H1 (cell line): ENCODE measurements at regions not wholly inside any gene's neighbourhood (a gene's known extent, or its start where the extent isn't known, plus 50 kb on each side); places are given as distances from the start of the nearest gene placed in this dataset.

Source experiments
- CTCF ChIA-PET: fragments of 300-600 bp; sonication (Branson Sonifier 250); formaldehyde crosslinking; loops from one replicate; lab custom pipeline; 2021; ENCODE audit not compliant: partially characterized antibody; lab: Charles Lee
- POLR2A ChIA-PET: fragments of 300-600 bp; sonication (Branson Sonifier 250); formaldehyde crosslinking; loops from one replicate; lab custom pipeline; 2021; ENCODE audit warnings: inconsistent platforms; ENCODE audit not compliant: partially characterized antibody; lab: Charles Lee
- DNase-seq, 2 experiments: peaks; one replicate each; pipeline versions ENCODE4 v3.0.0 to v3.0.0-alpha.2; 2010 to 2022; ENCODE audit warnings: low spot score in 2 of 2, low read depth in 1 of 2, mixed read lengths in 1 of 2
- FAIRE-seq: peaks from 2 replicates; lab custom pipeline; 2011; peaks lifted over from hg19 to GRCh38; lab: Jason Lieb, UNC
- H2AFZ ChIP-seq: 2 replicates; pipeline ENCODE4 v1.8.1; 2012; ENCODE audit warnings: low read length, inconsistent platforms
- H2AK5ac ChIP-seq: 2 replicates; pipeline ENCODE4 v1.6.1; 2013; ENCODE audit warnings: low read depth, low read length
- H2BK120ac ChIP-seq: replicated peaks from 2 replicates; pipeline ENCODE3; 2013; ENCODE audit warnings: low read depth, low read length, inconsistent platforms
- H2BK12ac ChIP-seq: 2 replicates; pipeline ENCODE4 v1.6.1; 2013; ENCODE audit warnings: low read depth, low read length
- H2BK15ac ChIP-seq: 2 replicates; pipeline ENCODE4 v1.6.1; 2013; ENCODE audit warnings: low read length
- H2BK20ac ChIP-seq: 2 replicates; pipeline ENCODE4 v1.6.1; 2013; ENCODE audit warnings: low read length
- H2BK5ac ChIP-seq: 2 replicates; pipeline ENCODE4 v1.6.1; 2013; ENCODE audit warnings: low read depth, low read length
- H3K14ac ChIP-seq: 2 replicates; pipeline ENCODE4 v1.6.1; 2013; ENCODE audit warnings: inconsistent platforms; ENCODE audit not compliant: insufficient read length
- H3K18ac ChIP-seq: 2 replicates; pipeline ENCODE4 v1.6.1; 2013; ENCODE audit warnings: low read length; ENCODE audit errors: extremely low read depth
- H3K23ac ChIP-seq: 2 replicates; pipeline ENCODE4 v1.6.1; 2013; ENCODE audit warnings: inconsistent platforms; ENCODE audit not compliant: insufficient read length
- H3K23me2 ChIP-seq: 2 replicates; pipeline ENCODE4 v1.6.1; 2013; ENCODE audit warnings: low read depth, low read length
- H3K27ac ChIP-seq: 2 replicates; pipeline ENCODE4 v1.6.1; 2011; ENCODE audit warnings: low read depth, low read length, inconsistent platforms
- H3K27me3 ChIP-seq, 4 experiments: replicated peaks in 1 of 4; 1 replicate in 1 of 4; 2 replicates in 3 of 4; pipeline versions ENCODE4 v1.6.1 to v1.8.1; 2011 to 2013; ENCODE audit warnings: low read length in 3 of 4, mild to moderate bottlenecking in 3 of 4, inconsistent platforms in 2 of 4, mixed read lengths in 2 of 4, moderate library complexity in 1 of 4; ENCODE audit not compliant: control insufficient read depth in 3 of 4, insufficient read depth in 3 of 4; ENCODE audit errors: extremely low read depth in 1 of 4
- H3K36me3 ChIP-seq, 4 experiments: 2 replicates each; pipeline versions ENCODE4 v1.6.1 to v1.8.1; 2011 to 2013; ENCODE audit warnings: mild to moderate bottlenecking in 4 of 4, low read length in 3 of 4, moderate library complexity in 2 of 4, control low read depth in 1 of 4, inconsistent platforms in 1 of 4; ENCODE audit not compliant: insufficient read depth in 4 of 4, control insufficient read depth in 2 of 4
- H3K4ac ChIP-seq: replicated peaks from 2 replicates; pipeline ENCODE3; 2013; ENCODE audit warnings: low read length, low read depth, mixed read lengths, inconsistent platforms; ENCODE audit not compliant: insufficient read length
- H3K4me1 ChIP-seq, 4 experiments: replicated peaks in 1 of 4; 1 replicate in 1 of 4; 2 replicates in 3 of 4; pipeline versions ENCODE4 v1.6.1 to v1.8.1; 2011 to 2013; ENCODE audit warnings: low read length in 3 of 4, inconsistent platforms in 2 of 4, mixed read lengths in 1 of 4; ENCODE audit not compliant: insufficient read depth in 4 of 4, control insufficient read depth in 3 of 4
- H3K4me2 ChIP-seq, 2 experiments: 2 replicates each; pipeline versions ENCODE4 v1.6.1 to v1.8.1; 2011 to 2013; ENCODE audit warnings: low read depth in 2 of 2, low read length in 2 of 2, control low read depth in 1 of 2, inconsistent platforms in 1 of 2, mild to moderate bottlenecking in 1 of 2; ENCODE audit not compliant: insufficient read depth in 1 of 2
- H3K4me3 ChIP-seq, 4 experiments: fragments of 200-600, 300-600 bp in 1 of 4; sonication (generic), shearing (Covaris generic), sonication (Bioruptor Twin) in 1 of 4; 2 replicates each; pipeline versions ENCODE4 v1.5.1 to v1.8.1; 2011 to 2016; ENCODE audit warnings: low read length in 4 of 4, low read depth in 3 of 4, control low read depth in 2 of 4, inconsistent platforms in 2 of 4, mild to moderate bottlenecking in 2 of 4, mixed read lengths in 1 of 4, moderate library complexity in 1 of 4; ENCODE audit not compliant: insufficient read depth in 2 of 4; ENCODE audit errors: extremely low read depth in 1 of 4
- H3K56ac ChIP-seq: replicated peaks from 2 replicates; pipeline ENCODE3; 2013; ENCODE audit warnings: low read depth, mild to moderate bottlenecking, mixed read lengths, low read length, inconsistent platforms; ENCODE audit not compliant: insufficient read length
- H3K79me1 ChIP-seq: 2 replicates; pipeline ENCODE4 v1.6.1; 2013; ENCODE audit warnings: low read depth, low read length, control low read depth
- H3K79me2 ChIP-seq, 2 experiments: 2 replicates each; pipeline versions ENCODE4 v1.6.1 to v1.8.1; 2012 to 2013; ENCODE audit warnings: low read length in 2 of 2, mild to moderate bottlenecking in 2 of 2, inconsistent platforms in 1 of 2; ENCODE audit not compliant: insufficient read depth in 2 of 2, control insufficient read depth in 1 of 2
- H3K9ac ChIP-seq, 4 experiments: replicated peaks in 1 of 4; 1 replicate in 1 of 4; 2 replicates in 3 of 4; pipeline versions ENCODE4 v1.6.1 to v1.8.1; 2011 to 2013; ENCODE audit warnings: low read depth in 3 of 4, low read length in 3 of 4, control low read depth in 2 of 4, mild to moderate bottlenecking in 2 of 4, moderate library complexity in 2 of 4, inconsistent platforms in 1 of 4; ENCODE audit errors: extremely low read depth in 1 of 4
- H3K9me3 ChIP-seq, 2 experiments: 2 replicates each; pipeline versions ENCODE4 v1.6.1 to v1.8.1; 2012 to 2013; ENCODE audit warnings: mild to moderate bottlenecking in 2 of 2, moderate library complexity in 2 of 2, control low read depth in 1 of 2, inconsistent platforms in 1 of 2, low read depth in 1 of 2, low read length in 1 of 2, mixed read lengths in 1 of 2; ENCODE audit not compliant: insufficient read depth in 2 of 2
- H4K20me1 ChIP-seq, 2 experiments: replicated peaks in 1 of 2; 2 replicates each; pipeline versions ENCODE3 to v1.8.1; 2011 to 2013; ENCODE audit warnings: inconsistent platforms in 2 of 2, low read length in 2 of 2, mild to moderate bottlenecking in 1 of 2; ENCODE audit not compliant: insufficient read depth in 2 of 2, control insufficient read depth in 1 of 2
- H4K5ac ChIP-seq: 2 replicates; pipeline ENCODE4 v1.6.1; 2013; ENCODE audit warnings: low read length, low read depth, mixed read lengths, inconsistent platforms; ENCODE audit not compliant: insufficient read length
- H4K8ac ChIP-seq: 2 replicates; pipeline ENCODE4 v1.8.0; 2013; ENCODE audit warnings: mild to moderate bottlenecking, moderate library complexity, low read length, inconsistent platforms; ENCODE audit not compliant: insufficient read depth; ENCODE audit errors: extremely low read depth
- H4K91ac ChIP-seq: replicated peaks from 2 replicates; pipeline ENCODE3; 2013; ENCODE audit warnings: low read length, mixed read lengths, inconsistent platforms; ENCODE audit not compliant: insufficient read length
- POLR2AphosphoS5 ChIP-seq: IDR thresholded peaks from 2 replicates; pipeline ENCODE4 v1.6.1; 2011; ENCODE audit warnings: low read depth, low read length
- WGBS, 2 experiments: shearing (Covaris generic) in 1 of 2; methylation state at CpG; one replicate each; pipeline versions ENCODE4 v1.1.6 to v1.1.7; 2013 to 2015; ENCODE audit warnings: low lambda C conversion rate in 2 of 2, mixed read lengths in 2 of 2, inconsistent platforms in 1 of 2, low coverage in 1 of 2, missing lambda C conversion rate in 1 of 2; ENCODE audit not compliant: insufficient replicate concordance in 2 of 2, insufficient coverage in 1 of 2, insufficient read length in 1 of 2; ENCODE audit errors: extremely low coverage in 1 of 2, missing lambda C conversion rate in 1 of 2; 5-methylcytosine and 5-hydroxymethylcytosine counted together

DNA sequence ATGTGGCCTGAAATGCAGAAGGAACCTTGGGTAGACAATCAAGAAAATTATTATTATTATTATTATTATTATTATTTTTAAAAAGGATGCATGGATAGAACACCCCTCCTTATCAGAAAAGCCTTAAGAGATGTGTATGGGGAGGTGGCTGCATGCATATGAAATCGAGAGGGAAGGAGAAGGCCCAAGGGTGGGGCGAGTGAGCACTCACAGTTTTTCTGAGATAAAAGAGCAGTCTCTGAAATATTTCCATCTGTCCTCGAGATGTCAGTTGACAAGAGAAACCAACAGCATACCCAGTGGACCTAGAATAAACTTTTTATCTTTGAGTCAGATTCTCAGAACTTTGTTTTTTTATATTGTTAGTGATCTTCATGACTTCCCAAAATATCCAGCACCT, 282.9 kb downstream of the GPD2 start:
- H3K79me1 ChIP-seq: no peaks in the 10 kb centered on the region
- H4K5ac ChIP-seq: no peak overlapping the region
- H2AK5ac ChIP-seq: no peak overlapping the region
- no peak overlapping the region for H3K4me3 ChIP-seq
- H3K4me1 ChIP-seq: no peaks in the 10 kb centered on the region
- FAIRE-seq (no peak), DNase-seq (no peak)
- H3K4ac ChIP-seq: no peak overlapping the region
- H3K14ac ChIP-seq: no peak overlapping the region
- H4K91ac ChIP-seq: no peak overlapping the region
- no peak overlapping the region for H3K56ac ChIP-seq
- no peak overlapping the region for H2BK5ac ChIP-seq
- H3K79me2 ChIP-seq: no peaks in the 10 kb centered on the region
- H2BK12ac ChIP-seq: no peak overlapping the region
- H2AFZ ChIP-seq: no peak overlapping the region
- H3K4me2 ChIP-seq: no peak overlapping the region
- 75% methylated on average over 3 of the region's 3 CpGs; no CpG with 5 or more reads in 1 of the 2 experiments for WGBS, 2 experiments
- H2BK15ac ChIP-seq: no peak overlapping the region
- no peaks in the 10 kb centered on the region for H3K23me2 ChIP-seq
- H3K36me3 ChIP-seq: no peaks in the 10 kb centered on the region
- ChIA-PET CTCF (interaction anchor here (0.6 to 1.2 kb wide), 2 partner anchors 167 to 334 kb away, joined by 3 to 4 read pairs; no protein-coding TSS in a partner anchor), POLR2A (no interaction called here)
- H3K23ac ChIP-seq: no peak overlapping the region
- H2BK120ac ChIP-seq: no peak overlapping the region
- no peak overlapping the region for H3K18ac ChIP-seq
- H3K27ac ChIP-seq: no peak overlapping the region
- no peaks in the 10 kb centered on the region for H3K27me3 ChIP-seq
- no peak overlapping the region for H4K8ac ChIP-seq
- no peaks in the 10 kb centered on the region for H3K9me3 ChIP-seq
- H2BK20ac ChIP-seq: 0 out of 2 replicates have a peak overlapping the region, but pooled peaks have one; percentile 77
- no peaks in the 10 kb centered on the region for H4K20me1 ChIP-seq
- H3K9ac ChIP-seq: no peak overlapping the region
- no peak for TF ChIP-seq POLR2AphosphoS5
